Nephron progenitor cell (in vitro differentiated cells): ENCODE measurements at regions not wholly inside any gene's neighbourhood (a gene's known extent, or its start where the extent isn't known, plus 50 kb on each side); places are given as distances from the start of the nearest gene placed in this dataset.

Experiments
- DNase-seq: peaks from one replicate; pipeline ENCODE4 v3.0.0; 2021
- H3K27ac Mint-ChIP-seq: 2 replicates; pipeline ENCODE4 v1.8.0; 2021; ENCODE audit warnings: mild to moderate bottlenecking, moderate library complexity, mixed read lengths
- H3K27me3 Mint-ChIP-seq: 2 replicates; pipeline ENCODE4 v1.8.0; 2021; ENCODE audit warnings: mild to moderate bottlenecking, low read depth, mixed read lengths; ENCODE audit not compliant: poor library complexity
- H3K36me3 Mint-ChIP-seq: 2 replicates; pipeline ENCODE4 v1.8.0; 2021; ENCODE audit warnings: low read depth, mixed read lengths
- H3K4me1 Mint-ChIP-seq: 2 replicates; pipeline ENCODE4 v1.8.0; 2021; ENCODE audit warnings: mixed read lengths
- H3K4me3 Mint-ChIP-seq: 2 replicates; pipeline ENCODE4 v1.8.0; 2021; ENCODE audit warnings: mild to moderate bottlenecking, moderate library complexity, mixed read lengths
- H3K9me3 Mint-ChIP-seq: 2 replicates; pipeline ENCODE4 v1.8.0; 2021; ENCODE audit warnings: mild to moderate bottlenecking, moderate library complexity, mixed read lengths
- CTCF ChIP-seq: fragments of 200-600 bp; sonication (generic); IDR thresholded peaks from 2 replicates; pipeline ENCODE4 v1.5.0; 2021; ENCODE audit warnings: antibody characterized with exemption

- H3K27ac Mint-ChIP-seq, result no peak overlapping the region
- H3K36me3 Mint-ChIP-seq, result no peaks in the 10 kb centered on the region
- peaks cover 13% of the 10 kb centered on the region for H3K27me3 Mint-ChIP-seq
- H3K4me1 Mint-ChIP-seq, result peaks cover 71% of the 10 kb centered on the region
- peaks cover 4% of the 10 kb centered on the region for H3K9me3 Mint-ChIP-seq
- no peak overlapping the region for H3K4me3 Mint-ChIP-seq
- no peak for TF ChIP-seq CTCF
- no peak for DNase-seq
Observed at GRCh38 chr9:129273941-129274684, 96.1 kb upstream of the IER5L start.

- TF ChIP-seq CTCF, result no peak
- peaks cover 68% of the 10 kb centered on the region for H3K4me1 Mint-ChIP-seq
- H3K9me3 Mint-ChIP-seq, result peaks cover 4% of the 10 kb centered on the region
- no peaks in the 10 kb centered on the region for H3K36me3 Mint-ChIP-seq
- no peak overlapping the region for H3K4me3 Mint-ChIP-seq
- DNase-seq, result no peak
- no peak overlapping the region for H3K27ac Mint-ChIP-seq
- peaks cover 13% of the 10 kb centered on the region for H3K27me3 Mint-ChIP-seq
Observed at GRCh38 chr9:129273136-129273895, 95.3 kb upstream of the IER5L start.

GRCh38 chr9:129272348-129273025, 94.4 kb upstream of the IER5L start:
- DNase-seq, result no peak
- H3K36me3 Mint-ChIP-seq, result no peaks in the 10 kb centered on the region
- peaks cover 4% of the 10 kb centered on the region for H3K9me3 Mint-ChIP-seq
- peaks cover 60% of the 10 kb centered on the region for H3K4me1 Mint-ChIP-seq
- TF ChIP-seq CTCF, result no peak
- H3K27me3 Mint-ChIP-seq, result peaks cover 16% of the 10 kb centered on the region
- H3K27ac Mint-ChIP-seq, result peak overlapping the region; percentile 83
- no peak overlapping the region for H3K4me3 Mint-ChIP-seq

- no peak for DNase-seq
- peaks cover 23% of the 10 kb centered on the region for H3K27me3 Mint-ChIP-seq
- H3K36me3 Mint-ChIP-seq, result no peaks in the 10 kb centered on the region
- H3K4me1 Mint-ChIP-seq, result peaks cover 45% of the 10 kb centered on the region
- no peak for TF ChIP-seq CTCF
- peaks cover 4% of the 10 kb centered on the region for H3K9me3 Mint-ChIP-seq
- H3K27ac Mint-ChIP-seq, result no peak overlapping the region
- H3K4me3 Mint-ChIP-seq, result no peak overlapping the region
Observed at GRCh38 chr9:129270903-129271431, 92.9 kb upstream of the IER5L start.

- H3K36me3 Mint-ChIP-seq, result no peaks in the 10 kb centered on the region
- peaks cover 4% of the 10 kb centered on the region for H3K9me3 Mint-ChIP-seq
- no peak for TF ChIP-seq CTCF
- H3K4me3 Mint-ChIP-seq, result no peak overlapping the region
- peaks cover 37% of the 10 kb centered on the region for H3K4me1 Mint-ChIP-seq
- H3K27me3 Mint-ChIP-seq, result peaks cover 28% of the 10 kb centered on the region
- no peak overlapping the region for H3K27ac Mint-ChIP-seq
- DNase-seq, result no peak
Observed at GRCh38 chr9:129270205-129270604, 92.1 kb upstream of the IER5L start.
